H9 (cell line): ENCODE measurements at regions not wholly inside any gene's neighbourhood (a gene's known extent, or its start where the extent isn't known, plus 50 kb on each side); places are given as distances from the start of the nearest gene placed in this dataset.

Experiments used
- DNase-seq: peaks from one replicate; pipeline ENCODE4 v3.0.0-alpha.2; 2017
- H2AFZ ChIP-seq: one replicate; pipeline ENCODE4 v1.6.1; 2013; ENCODE audit warnings: mild to moderate bottlenecking, low read length, control low read depth, moderate library complexity
- H2AK5ac ChIP-seq: 2 replicates; pipeline ENCODE4 v1.6.1; 2013; ENCODE audit warnings: low read length, control low read depth, mixed read lengths; ENCODE audit not compliant: insufficient read length
- H2BK120ac ChIP-seq: one replicate; pipeline ENCODE4 v1.6.1; 2013; ENCODE audit warnings: low read depth, mild to moderate bottlenecking, low read length, control low read depth, inconsistent platforms; ENCODE audit not compliant: poor library complexity, severe bottlenecking
- H2BK12ac ChIP-seq: 2 replicates; pipeline ENCODE4 v1.6.1; 2013; ENCODE audit warnings: low read length, control low read depth, mixed read lengths, low read depth; ENCODE audit not compliant: insufficient read length
- H2BK15ac ChIP-seq: 2 replicates; pipeline ENCODE4 v1.6.1; 2013; ENCODE audit warnings: low read depth, low read length, control low read depth
- H2BK20ac ChIP-seq: one replicate; pipeline ENCODE4 v1.6.1; 2013; ENCODE audit warnings: low read depth, mild to moderate bottlenecking, low read length, control low read depth, inconsistent platforms; ENCODE audit not compliant: poor library complexity, severe bottlenecking
- H2BK5ac ChIP-seq: 2 replicates; pipeline ENCODE4 v1.6.1; 2013; ENCODE audit warnings: low read length, control low read depth, mixed read lengths; ENCODE audit not compliant: insufficient read length
- H3K14ac ChIP-seq: 2 replicates; pipeline ENCODE4 v1.6.1; 2013; ENCODE audit warnings: low read length, control low read depth; ENCODE audit not compliant: insufficient read depth
- H3K18ac ChIP-seq: 2 replicates; pipeline ENCODE4 v1.6.1; 2013; ENCODE audit warnings: low read depth, mild to moderate bottlenecking, mixed read lengths, low read length, control low read depth; ENCODE audit not compliant: insufficient read length
- H3K23ac ChIP-seq: 2 replicates; pipeline ENCODE4 v1.6.1; 2013; ENCODE audit warnings: low read length, control low read depth, mixed read lengths, low read depth; ENCODE audit not compliant: insufficient read length
- H3K23me2 ChIP-seq: 2 replicates; pipeline ENCODE4 v1.6.1; 2013; ENCODE audit warnings: low read depth, mild to moderate bottlenecking, mixed read lengths, low read length, control low read depth; ENCODE audit not compliant: insufficient read length, poor library complexity, severe bottlenecking
- H3K27ac ChIP-seq: 2 replicates; pipeline ENCODE4 v1.5.1; 2013; ENCODE audit warnings: low read length, control low read depth, mixed read lengths, low read depth; ENCODE audit not compliant: insufficient read length
- H3K27me3 ChIP-seq: 2 replicates; pipeline ENCODE4 v1.6.1; 2013; ENCODE audit warnings: low read length, control low read depth, inconsistent platforms; ENCODE audit not compliant: insufficient read depth
- H3K4ac ChIP-seq: 2 replicates; pipeline ENCODE4 v1.6.1; 2013; ENCODE audit warnings: low read depth, mild to moderate bottlenecking, control low read depth, inconsistent platforms, low read length, moderate library complexity
- H3K4me1 ChIP-seq: 2 replicates; pipeline ENCODE4 v1.6.1; 2013; ENCODE audit warnings: low read length, control low read depth, inconsistent platforms; ENCODE audit not compliant: insufficient read depth
- H3K4me2 ChIP-seq: 2 replicates; pipeline ENCODE4 v1.6.1; 2013; ENCODE audit warnings: low read length, control low read depth, mixed read lengths; ENCODE audit not compliant: insufficient read length, insufficient read depth
- H3K56ac ChIP-seq: 2 replicates; pipeline ENCODE4 v1.6.1; 2013; ENCODE audit warnings: low read depth, mild to moderate bottlenecking, mixed read lengths, low read length, control low read depth; ENCODE audit not compliant: insufficient read length
- H3K79me1 ChIP-seq: 2 replicates; pipeline ENCODE4 v1.6.1; 2013; ENCODE audit warnings: low read depth, mild to moderate bottlenecking, moderate library complexity, low read length, control low read depth, inconsistent platforms; ENCODE audit not compliant: insufficient read depth, poor library complexity, severe bottlenecking
- H3K79me2 ChIP-seq: 2 replicates; pipeline ENCODE4 v1.6.1; 2013; ENCODE audit warnings: low read length, control low read depth, inconsistent platforms; ENCODE audit not compliant: insufficient read depth
- H3K9ac ChIP-seq: 2 replicates; pipeline ENCODE4 v1.6.1; 2013; ENCODE audit warnings: low read length, control low read depth, mixed read lengths; ENCODE audit not compliant: insufficient read length; ENCODE audit errors: extremely low read depth
- H3K9me3 ChIP-seq: one replicate; pipeline ENCODE4 v1.6.1; 2013; ENCODE audit warnings: low read depth, low read length, inconsistent platforms; ENCODE audit not compliant: control insufficient read depth
- H3T11ph ChIP-seq: one replicate; pipeline ENCODE4 v1.6.1; 2013; ENCODE audit warnings: mild to moderate bottlenecking, low read length, control low read depth, inconsistent platforms
- H4K20me1 ChIP-seq: one replicate; pipeline ENCODE4 v1.6.1; 2013; ENCODE audit not compliant: control insufficient read depth, insufficient read length, insufficient read depth
- H4K5ac ChIP-seq: 2 replicates; pipeline ENCODE4 v1.6.1; 2013; ENCODE audit warnings: low read depth, mild to moderate bottlenecking, mixed read lengths, low read length, control low read depth; ENCODE audit not compliant: insufficient read length
- H4K8ac ChIP-seq: replicated peaks from 2 replicates; pipeline ENCODE4 v1.6.1; 2013; ENCODE audit warnings: low read length, control low read depth, mixed read lengths, low read depth; ENCODE audit not compliant: insufficient read length
- H4K91ac ChIP-seq: 2 replicates; pipeline ENCODE4 v1.6.1; 2013; ENCODE audit warnings: low read depth, mild to moderate bottlenecking, moderate library complexity, mixed read lengths, low read length, control low read depth; ENCODE audit not compliant: insufficient read length
- H3K27ac Mint-ChIP-seq, 3 experiments: 2 replicates in 2 of 3; 3 replicates in 1 of 3; pipeline ENCODE4 v1.8.0; 2020 to 2021; ENCODE audit warnings: mixed read lengths in 3 of 3, mild to moderate bottlenecking in 1 of 3, moderate library complexity in 1 of 3
- H3K27me3 Mint-ChIP-seq: 2 replicates; pipeline ENCODE4 v1.8.0; 2021; ENCODE audit warnings: low read depth, mild to moderate bottlenecking, moderate library complexity, mixed read lengths
- H3K36me3 Mint-ChIP-seq, 3 experiments: 2 replicates in 2 of 3; 3 replicates in 1 of 3; pipeline ENCODE4 v1.8.0; 2020 to 2021; ENCODE audit warnings: low read depth in 3 of 3, mixed read lengths in 3 of 3; ENCODE audit not compliant: insufficient read depth in 1 of 3
- H3K4me1 Mint-ChIP-seq, 2 experiments: 2 replicates each; pipeline ENCODE4 v1.8.0; 2020; ENCODE audit warnings: mixed read lengths in 2 of 2
- H3K4me3 Mint-ChIP-seq, 2 experiments: 2 replicates in 1 of 2; 3 replicates in 1 of 2; pipeline ENCODE4 v1.8.0; 2020 to 2021; ENCODE audit warnings: mild to moderate bottlenecking in 2 of 2, mixed read lengths in 2 of 2, moderate library complexity in 1 of 2
- H3K9me3 Mint-ChIP-seq, 2 experiments: 2 replicates in 1 of 2; 3 replicates in 1 of 2; pipeline ENCODE4 v1.8.0; 2020; ENCODE audit warnings: mild to moderate bottlenecking in 2 of 2, mixed read lengths in 2 of 2, moderate library complexity in 1 of 2
- CTCF ChIP-seq: fragments of 200-600 bp; sonication (generic); conservative IDR thresholded peaks from 3 replicates; pipeline ENCODE4 v1.8.0; 2021; ENCODE audit warnings: antibody characterized with exemption, mild to moderate bottlenecking
- WGBS: extraction: QIAGEN DNeasy Blood & Tissue Kit; methylation state at CpG from one replicate; pipeline ENCODE4 v1.1.7; 2013; ENCODE audit warnings: missing lambda C conversion rate, low lambda C conversion rate, mixed read lengths; ENCODE audit not compliant: insufficient read length; ENCODE audit errors: extremely low coverage; 5-methylcytosine and 5-hydroxymethylcytosine counted together

DNA sequence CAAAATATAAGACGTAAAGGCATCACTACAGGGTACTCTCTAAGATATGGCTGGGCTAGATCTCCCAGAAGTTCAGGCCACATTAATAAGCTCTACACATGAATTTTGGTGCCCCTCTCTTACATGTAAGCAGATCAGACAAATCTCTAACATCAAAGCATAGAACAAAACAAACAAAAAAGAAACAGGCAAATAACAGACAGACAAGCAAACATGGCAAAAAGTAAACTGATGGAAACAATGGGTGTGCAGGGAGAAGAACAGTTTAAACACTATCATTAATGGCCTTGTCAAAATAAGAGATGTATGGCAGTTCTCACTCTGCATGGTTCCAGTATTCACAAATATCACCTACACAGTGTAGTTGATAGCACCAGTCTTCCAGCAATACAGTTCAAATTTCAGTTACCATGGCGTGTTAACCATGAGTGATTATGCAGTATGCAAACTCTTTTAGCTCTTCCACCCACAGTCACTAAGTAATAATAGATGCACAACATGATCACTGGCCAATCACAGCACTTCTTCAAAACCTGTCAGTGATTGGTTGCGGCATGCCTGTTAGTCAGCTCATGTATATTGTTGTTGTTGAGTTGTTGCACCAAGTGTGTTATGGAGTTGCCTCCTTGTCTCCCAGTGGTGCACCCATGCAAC, 110.7 kb upstream of the TLR3 start:
- H4K20me1 ChIP-seq, result no peaks in the 10 kb centered on the region
- no peaks in the 10 kb centered on the region for H3K79me1 ChIP-seq
- Mint-ChIP-seq H3K27ac (no peak overlapping the region), H3K4me3 (no peak overlapping the region), H3K9me3 (peaks cover 6 to 8% of the 10 kb centered on the region in 2 experiments; a peak in 4 of 5 replicates), H3K36me3 (peaks cover 5 to 17% (median 10%) of the 10 kb centered on the region in 3 experiments; a peak in 6 of 7 replicates), H3K4me1 (peaks cover 33 to 47% of the 10 kb centered on the region in 2 experiments), H3K27me3 (no peaks in the 10 kb centered on the region)
- H3K23ac ChIP-seq, result no peak overlapping the region
- no peak overlapping the region for H4K5ac ChIP-seq
- H2BK5ac ChIP-seq, result no peak overlapping the region
- H3K9me3 ChIP-seq, result no peaks in the 10 kb centered on the region
- no peak overlapping the region for H2BK12ac ChIP-seq
- no peak overlapping the region for H2AK5ac ChIP-seq
- no peaks in the 10 kb centered on the region for H3K23me2 ChIP-seq
- H3T11ph ChIP-seq, result no peak overlapping the region
- H3K4me2 ChIP-seq, result no peak overlapping the region
- no CpG with 5 or more reads among the region's 3 CpGs for WGBS
- no peak overlapping the region for H3K4ac ChIP-seq
- no peak overlapping the region for H2BK15ac ChIP-seq
- no peak for TF ChIP-seq CTCF
- H3K9ac ChIP-seq, result no peak overlapping the region
- H3K18ac ChIP-seq, result no peak overlapping the region
- no peak overlapping the region for H4K8ac ChIP-seq
- H2BK120ac ChIP-seq, result no peak overlapping the region
- H2AFZ ChIP-seq, result no peak overlapping the region
- DNase-seq, result no peak
- no peak overlapping the region for H3K14ac ChIP-seq
- H2BK20ac ChIP-seq, result no peak overlapping the region
- no peaks in the 10 kb centered on the region for H3K27me3 ChIP-seq
- H3K4me1 ChIP-seq, result peaks cover 8% of the 10 kb centered on the region; the same call in 1 of the 2 replicates
- no peak overlapping the region for H4K91ac ChIP-seq
- no peak overlapping the region for H3K56ac ChIP-seq
- H3K79me2 ChIP-seq, result no peaks in the 10 kb centered on the region
- H3K27ac ChIP-seq, result no peak overlapping the region
